Adrenal gland (tissue), 9 donors: ENCODE measurements at regions not wholly inside any gene's neighbourhood (a gene's known extent, or its start where the extent isn't known, plus 50 kb on each side); places are given as distances from the start of the nearest gene placed in this dataset.

Source experiments
- DNase-seq, 7 donors: peaks; one replicate each; pipeline ENCODE4 v3.0.0-alpha.2; 2019 to 2020
- H3K27ac ChIP-seq, 5 donors: fragments of 200-600 bp; sonication (generic) in 4 of 5; 1 replicate in 3 of 5; 2 replicates in 2 of 5; pipeline versions ENCODE4 v1.5.1 to v1.8.0; 2016 to 2020; ENCODE audit warnings: mild to moderate bottlenecking in 1 of 5
- H3K27me3 ChIP-seq: fragments of 200-600 bp; 2 replicates; pipeline ENCODE4 v1.8.0; 2021
- H3K36me3 ChIP-seq, 2 donors: fragments of 200-600 bp; replicated peaks in 1 of 2; 1 replicate in 1 of 2; 2 replicates in 1 of 2; pipeline versions ENCODE4 v1.5.1 to v1.8.0; 2018 to 2022
- H3K4me1 ChIP-seq, 2 donors: fragments of 200-600 bp; replicated peaks in 1 of 2; 1 replicate in 1 of 2; 2 replicates in 1 of 2; pipeline versions ENCODE4 v1.5.1 to v1.8.0; 2018 to 2021
- H3K4me3 ChIP-seq, 4 donors: fragments of 200-600 bp; sonication (generic) in 3 of 4; one replicate each; pipeline ENCODE4 v1.5.1; 2016 to 2018
- H3K9me3 ChIP-seq, 3 donors: fragments of 200-600 bp; sonication (generic) in 1 of 3; replicated peaks in 1 of 3; 1 replicate in 2 of 3; 2 replicates in 1 of 3; pipeline versions ENCODE4 v1.5.1 to v1.8.0; 2016 to 2021
- CTCF ChIP-seq, 6 experiments: fragments of 450-650 bp in 4 of 6; fragments of 200-600 bp in 2 of 6; sonication (generic) in 1 of 6; IDR thresholded peaks; 1 replicate in 5 of 6; 2 replicates in 1 of 6; pipeline versions ENCODE4 v1.5.1 to v1.8.0; 2016 to 2021; ENCODE audit warnings: antibody characterized with exemption in 6 of 6, mild to moderate bottlenecking in 2 of 6, moderate library complexity in 1 of 6
- POLR2A ChIP-seq, 2 donors: fragments of 450-650 bp; IDR thresholded peaks; one replicate each; pipeline ENCODE4 v1.6.1; 2017; ENCODE audit warnings: antibody characterized with exemption in 2 of 2, mild to moderate bottlenecking in 2 of 2, moderate library complexity in 1 of 2
- WGBS, 4 donors: extraction: QIAGEN DNeasy Blood & Tissue Kit in 2 of 4; methylation state at CpG; one replicate each; pipeline versions ENCODE4 v1.1.5 to v1.1.7; 2013 to 2017; 5-methylcytosine and 5-hydroxymethylcytosine counted together
- intact Hi-C, 2 donors: fragments of 100-400 bp; cut with DNase I; formaldehyde crosslinking; loops; one replicate each; pipeline versions ENCODE4 v1.14.1 to v1.15.0; 2022 to 2023
- donor health status: healthy with polysubstance abuse.
- donor health status: Bipolar disorder and iron deficiency.
- donor health status: DM: yes; HTN: yes; CAD: no.
- donor health status: DM: no; HTN: no; CAD: no.
- donor health status: DM: no; HTN: no; CAD: no.

- no peaks in the 10 kb centered on the region for H3K4me1 ChIP-seq
- no peaks in the 10 kb centered on the region for H3K27me3 ChIP-seq
- TF ChIP-seq CTCF (IDR thresholded peaks at IDR 0.05), result no peak
- no peak for TF ChIP-seq POLR2A (IDR thresholded peaks at IDR 0.05)
- no peak overlapping the region for H3K4me3 ChIP-seq
- no peak for DNase-seq
- intact Hi-C loops, result no loop called here
- H3K9me3 ChIP-seq, result no peaks in the 10 kb centered on the region
- H3K27ac ChIP-seq, result no peak overlapping the region
- H3K36me3 ChIP-seq, result no peaks in the 10 kb centered on the region
- WGBS, 4 donors, result 77 to 87% (median 79%) methylated on average over 3 of the region's 3 CpGs
Observed at GRCh38 chr13:32895296-32895695, 120.9 kb upstream of the KL start.

GRCh38 chr13:32897296-32897695 is 118.9 kb upstream of the KL start:
- intact Hi-C loops, result no loop called here
- Histone ChIP-seq H3K27me3 (no peaks in the 10 kb centered on the region), H3K27ac (no peak overlapping the region), H3K4me1 (no peaks in the 10 kb centered on the region), H3K36me3 (no peaks in the 10 kb centered on the region), H3K9me3 (no peaks in the 10 kb centered on the region), H3K4me3 (no peak overlapping the region)
- no peak for TF ChIP-seq CTCF (IDR thresholded peaks at IDR 0.05)
- no peak for TF ChIP-seq POLR2A (IDR thresholded peaks at IDR 0.05)
- no peak for DNase-seq
- 87 to 92% (median 92%) methylated on average over 4 of the region's 4 CpGs for WGBS, 4 donors

- Histone ChIP-seq H3K27me3 (no peaks in the 10 kb centered on the region), H3K36me3 (no peaks in the 10 kb centered on the region), H3K4me1 (peaks cover 0 to 5% of the 10 kb centered on the region in 2 donors), H3K4me3 (no peak overlapping the region), H3K9me3 (no peaks in the 10 kb centered on the region), H3K27ac (peak overlapping the region in 2 of 5 donors; percentile 21 to 24)
- 70 to 83% (median 78%) methylated on average over 3 of the region's 3 CpGs for WGBS, 4 donors
- intact Hi-C loops, result no loop called here
- no peak for DNase-seq
- TF ChIP-seq POLR2A (IDR thresholded peaks at IDR 0.05) (no peak), CTCF (IDR thresholded peaks at IDR 0.05) (no peak)
Observed at GRCh38 chr13:32902029-32902780, 114.0 kb upstream of the KL start.

- Histone ChIP-seq H3K27me3 (no peaks in the 10 kb centered on the region), H3K36me3 (no peaks in the 10 kb centered on the region), H3K4me3 (no peak overlapping the region), H3K4me1 (peaks cover 0 to 5% of the 10 kb centered on the region in 2 donors), H3K9me3 (no peaks in the 10 kb centered on the region), H3K27ac (peak overlapping the region in 2 of 5 donors; percentile 21 to 24)
- 66 to 77% (median 71%) methylated on average over 6 to 8 of the region's 8 CpGs for WGBS, 4 donors
- intact Hi-C loops, result no loop called here
- DNase-seq, result peak in 5 of 7 donors; percentile 13 to 64 (median 26)
- no peak for TF ChIP-seq POLR2A (IDR thresholded peaks at IDR 0.05)
- TF ChIP-seq CTCF (IDR thresholded peaks at IDR 0.05), result no peak
Observed at GRCh38 chr13:32902874-32903273, 113.3 kb upstream of the KL start.
